Kidney glomerular epithelial cell (primary cell): ENCODE measurements at regions not wholly inside any gene's neighbourhood (a gene's known extent, or its start where the extent isn't known, plus 50 kb on each side); places are given as distances from the start of the nearest gene placed in this dataset.

ENCODE experiments used
- DNase-seq: peaks from one replicate; lab custom pipeline; 2025; lab: John Stamatoyannopoulos, UW

DNA sequence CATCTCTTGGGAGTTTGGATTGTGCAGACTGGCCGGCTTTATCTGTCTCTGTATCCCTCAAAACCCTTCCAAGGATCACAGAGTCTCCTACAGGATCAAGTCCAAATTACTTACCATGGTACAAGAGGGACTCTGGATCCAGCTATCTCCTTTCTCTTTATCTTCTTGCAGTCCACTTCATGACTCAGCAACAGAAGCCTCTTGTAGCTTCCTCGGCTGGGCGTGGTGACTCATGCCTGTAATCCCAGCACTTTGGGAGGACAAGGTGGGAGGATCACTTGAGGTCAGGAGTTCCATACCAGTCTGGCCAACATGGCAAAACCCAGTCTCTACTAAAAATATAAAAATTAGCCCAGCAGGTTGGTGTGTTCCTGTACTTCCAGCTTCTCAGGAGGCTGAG is 189.7 kb downstream of the BCAT1 start:
- peak; percentile 5 for DNase-seq

DNA sequence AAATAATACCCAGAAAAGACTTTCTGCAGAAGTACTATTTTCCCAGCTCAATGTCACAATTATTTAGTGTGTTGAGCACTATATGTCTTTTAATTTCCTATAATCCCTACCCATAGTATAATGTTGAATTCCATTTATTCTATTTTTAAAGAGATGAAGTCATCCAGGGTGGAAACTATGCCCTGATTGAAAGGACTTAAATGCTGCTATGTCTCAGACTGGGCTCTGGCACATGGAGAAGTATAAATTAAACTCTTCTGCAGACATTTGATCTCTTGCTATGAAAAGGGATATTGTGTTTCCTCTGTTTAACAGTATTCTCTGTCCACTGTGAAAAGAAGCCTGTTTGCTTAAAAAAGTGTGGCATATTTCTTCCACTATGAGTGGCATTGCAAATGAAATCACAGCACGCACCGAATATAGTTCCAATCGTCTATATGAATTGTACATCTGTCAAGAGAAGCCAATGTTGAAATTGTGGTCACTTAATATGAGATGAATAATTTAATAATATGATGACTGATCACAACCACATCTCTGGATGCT is 192.3 kb downstream of the BCAT1 start:
- DNase-seq, result no peak

DNA sequence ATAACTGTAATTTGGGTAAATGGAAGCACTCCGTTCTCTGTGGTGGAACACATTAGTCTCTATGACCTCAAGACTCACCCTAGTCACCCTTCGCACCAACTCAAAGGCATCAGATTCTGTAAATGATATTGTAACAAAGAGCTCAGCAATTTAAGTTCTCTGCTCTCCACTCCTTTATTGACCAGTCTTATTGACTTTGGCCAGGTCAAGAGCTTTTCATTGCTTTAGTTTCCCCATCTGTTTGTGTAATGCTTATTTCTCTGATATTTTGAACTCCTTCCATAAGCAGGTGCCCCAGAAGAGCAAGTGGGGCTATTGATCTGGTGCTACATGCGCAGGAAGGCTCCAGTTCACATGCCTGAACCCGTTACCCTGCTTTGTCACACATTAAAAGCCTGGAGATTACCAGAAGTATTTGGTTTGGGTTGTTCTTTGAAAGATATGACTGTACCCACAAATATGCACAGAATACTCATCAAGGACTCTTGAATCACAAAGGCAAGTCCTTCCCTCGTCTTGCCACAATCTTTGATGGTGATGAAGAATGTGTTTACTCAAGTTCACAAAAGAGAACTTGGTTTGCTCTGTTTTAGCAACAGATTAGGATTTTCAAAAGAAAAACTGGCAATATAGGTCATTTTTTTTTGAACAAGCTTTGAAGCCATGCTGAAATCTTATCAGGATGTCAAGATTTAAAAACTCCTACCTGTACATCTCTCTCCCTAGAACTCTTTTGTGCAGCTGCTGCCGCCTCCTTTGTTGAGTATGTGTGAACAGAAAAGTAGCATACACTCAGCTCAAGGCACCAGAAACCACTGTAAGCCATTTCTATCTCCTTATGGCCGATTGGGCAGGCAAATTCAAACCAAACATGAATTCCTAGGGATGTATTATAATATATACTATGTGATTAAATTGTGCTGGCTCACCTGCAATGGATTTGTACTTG is 193.9 kb downstream of the BCAT1 start:
- DNase-seq, result peak; percentile 49

GRCh38 chr12:24752763-24753462 is 196.0 kb downstream of the BCAT1 start:
- DNase-seq, result peak; percentile 30

- DNase-seq, result no peak
Observed at GRCh38 chr12:24751181-24751580, 197.7 kb downstream of the BCAT1 start.

DNA sequence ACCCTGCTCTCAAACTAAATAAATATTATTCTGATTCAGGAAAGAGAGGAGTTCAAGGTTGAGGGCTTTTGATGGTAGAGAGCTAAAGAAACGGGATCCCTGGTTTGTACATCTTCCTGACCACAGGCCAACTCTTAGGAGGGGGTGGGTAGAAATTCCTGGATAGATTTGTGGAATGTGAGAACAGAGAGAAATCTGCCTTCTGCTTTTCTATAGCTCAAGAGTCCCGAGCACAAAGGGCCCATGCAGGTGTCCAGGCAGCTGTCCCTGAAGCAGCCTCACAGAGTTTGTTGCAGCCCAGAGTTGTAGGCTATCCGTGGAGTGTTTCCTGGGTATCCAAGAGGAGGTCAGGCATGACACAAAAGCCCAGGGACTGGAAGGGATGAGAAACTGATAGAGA is 198.6 kb downstream of the BCAT1 start:
- DNase-seq, result no peak

GRCh38 chr12:24749171-24749570 is 199.7 kb downstream of the BCAT1 start:
- DNase-seq, result no peak

- DNase-seq, result no peak
Observed at GRCh38 chr12:24748326-24748725, 200.6 kb downstream of the BCAT1 start.

DNA sequence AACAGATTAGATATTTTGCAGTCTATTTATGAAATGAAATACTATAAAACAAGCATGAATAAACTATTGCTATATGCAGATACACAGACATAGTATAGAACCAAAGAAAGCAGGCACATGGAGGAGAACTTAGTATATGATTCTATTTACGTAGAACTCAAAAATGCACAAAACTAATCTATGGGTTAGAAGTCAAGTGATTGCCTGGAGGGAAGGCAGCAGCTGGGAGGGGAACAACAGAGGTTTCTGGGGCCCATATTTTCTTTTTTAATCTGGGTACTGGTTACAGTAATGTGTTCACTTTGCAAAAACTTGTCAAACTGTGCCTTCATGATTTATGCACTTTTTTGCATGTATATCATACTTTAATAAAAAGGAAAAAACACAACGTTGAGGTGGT is 202.0 kb downstream of the BCAT1 start:
- no peak for DNase-seq

DNA sequence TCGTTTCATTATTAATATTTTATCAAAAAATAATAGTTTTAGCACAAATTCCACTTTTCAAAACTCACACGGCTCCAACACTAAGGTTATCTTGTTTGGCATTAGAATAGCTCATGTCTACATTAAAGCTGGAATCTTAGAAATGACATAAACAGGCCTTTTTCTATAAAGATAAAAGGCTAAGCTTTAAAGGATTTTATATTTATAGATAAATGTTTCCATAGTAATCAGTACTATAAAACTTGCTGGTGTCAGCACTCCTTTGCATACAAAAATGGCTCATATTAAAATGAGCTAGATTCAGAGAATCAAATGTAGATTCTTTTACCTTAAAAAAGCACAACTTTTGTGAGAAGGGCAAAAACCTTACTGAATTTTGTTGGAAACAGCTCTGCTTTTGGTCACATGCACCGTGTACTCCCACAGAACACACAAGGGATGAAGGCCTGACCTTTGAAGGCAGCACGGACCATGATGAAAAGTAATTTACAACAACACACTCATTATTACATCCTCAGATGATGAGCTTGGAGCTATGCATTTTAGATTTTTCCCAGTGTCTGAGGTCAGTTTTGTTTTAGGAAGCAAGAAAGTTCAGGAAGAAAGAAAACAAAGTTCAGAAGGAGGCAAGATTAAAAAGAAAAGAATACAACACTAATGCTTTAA is 202.8 kb downstream of the BCAT1 start:
- no peak for DNase-seq

GRCh38 chr12:24743941-24744793 is 204.7 kb downstream of the BCAT1 start:
- DNase-seq, result no peak

GRCh38 chr12:24742378-24742777 is 206.5 kb downstream of the BCAT1 start:
- no peak for DNase-seq

GRCh38 chr12:24741216-24741615 is 207.7 kb downstream of the BCAT1 start:
- DNase-seq, result no peak

- DNase-seq, result no peak
Observed at GRCh38 chr12:24739106-24739779, 209.7 kb downstream of the BCAT1 start.

GRCh38 chr12:24738441-24738840 is 210.5 kb downstream of the BCAT1 start:
- DNase-seq, result no peak

DNA sequence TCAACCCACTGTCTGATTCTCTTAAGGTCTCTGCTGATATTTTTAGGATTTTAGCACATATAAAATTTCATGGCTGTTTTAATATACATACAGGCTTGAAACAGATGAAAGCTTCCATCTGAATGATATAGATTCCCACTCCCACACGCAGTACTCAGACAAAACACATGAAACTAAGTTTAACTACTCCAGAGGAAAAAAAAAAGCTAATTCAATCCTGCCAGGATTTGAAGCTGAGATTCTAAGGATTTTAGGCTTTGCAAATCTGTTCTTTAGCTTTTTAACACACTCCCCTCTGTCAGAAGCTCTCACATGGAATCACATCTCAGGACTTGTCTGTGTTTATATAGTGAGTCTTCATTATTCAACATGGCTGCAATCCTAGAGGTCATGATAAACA is 217.3 kb downstream of the BCAT1 start:
- DNase-seq, result no peak

DNA sequence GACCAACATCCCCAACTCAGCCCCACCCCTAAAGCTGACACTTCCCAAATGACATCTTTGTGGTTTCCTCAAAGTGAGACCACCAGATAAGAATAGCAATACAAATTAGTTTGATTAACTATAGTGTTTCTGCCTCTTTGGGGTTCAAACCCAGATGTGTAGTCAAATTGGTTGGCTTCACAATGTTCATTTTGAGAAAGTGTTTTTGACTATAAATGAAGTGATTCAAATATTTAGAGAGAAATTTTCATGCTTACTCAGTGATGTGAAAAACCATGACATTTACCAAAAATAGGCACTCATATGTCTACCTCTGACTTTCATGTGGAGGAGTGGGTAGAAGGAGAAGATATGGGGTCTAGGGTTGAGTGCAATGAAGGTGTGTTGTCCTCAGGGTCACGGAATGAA is 218.4 kb downstream of the BCAT1 start:
- no peak for DNase-seq

DNA sequence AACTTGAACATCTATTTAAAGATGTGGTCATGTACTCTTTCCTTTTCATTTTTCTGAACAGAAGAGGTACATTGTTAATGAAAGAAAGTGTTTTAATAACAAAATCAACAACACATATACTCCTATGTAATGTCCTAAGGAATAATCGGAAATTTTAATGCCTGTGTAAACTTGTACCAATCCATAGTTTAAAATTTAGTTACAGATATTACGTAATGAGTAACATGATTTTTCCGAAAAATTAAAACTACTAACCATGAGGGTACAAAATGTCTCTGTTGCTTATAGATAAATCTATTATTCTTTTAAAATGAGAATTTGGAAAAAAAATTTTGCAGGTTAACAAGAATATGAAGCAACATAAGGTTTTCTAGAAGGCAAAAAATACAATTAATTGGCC is 220.1 kb downstream of the BCAT1 start:
- no peak for DNase-seq

DNA sequence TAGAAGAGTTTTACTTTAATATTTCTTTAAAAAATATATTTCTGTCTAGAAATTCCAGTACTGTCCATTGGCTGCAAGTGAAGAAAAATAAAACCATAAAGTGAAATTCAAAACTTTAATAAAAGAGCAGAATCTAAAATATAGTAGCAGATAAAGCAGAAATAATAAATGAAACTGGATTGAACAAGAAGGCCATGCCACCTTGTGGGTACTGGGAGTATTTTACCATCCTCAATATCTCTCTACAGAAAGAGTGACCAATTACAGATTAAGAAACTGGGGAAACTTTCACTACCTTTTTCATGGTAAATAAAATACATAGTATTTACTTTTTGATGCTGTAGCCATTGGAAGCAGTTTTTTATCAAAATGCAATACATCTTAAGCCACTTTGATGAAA is 220.5 kb downstream of the BCAT1 start:
- peak; percentile 9 for DNase-seq

GRCh38 chr12:24725616-24726015 is 223.3 kb downstream of the BCAT1 start:
- no peak for DNase-seq

DNA sequence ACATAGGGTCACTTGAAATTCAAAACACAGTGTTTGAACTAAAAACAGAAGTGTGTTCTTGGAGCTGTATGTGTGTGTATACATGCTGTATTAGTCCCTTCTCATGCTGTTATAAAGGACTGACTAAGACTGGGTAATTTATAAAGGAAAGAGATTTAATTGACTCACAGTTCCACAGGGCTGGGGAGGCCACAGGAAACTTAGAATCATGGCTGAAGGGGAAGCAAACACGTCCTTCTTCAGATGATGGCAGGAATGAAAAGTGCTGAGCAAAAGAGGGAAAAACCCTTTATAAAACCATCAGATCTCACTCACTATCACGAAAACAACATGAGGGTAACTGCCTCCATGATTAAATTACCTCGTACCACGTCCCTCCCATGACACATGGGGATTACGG is 224.1 kb downstream of the BCAT1 start:
- DNase-seq, result no peak
